Right renal cortex interstitium (tissue), 3 donors: ENCODE measurements at regions not wholly inside any gene's neighbourhood (a gene's known extent, or its start where the extent isn't known, plus 50 kb on each side); places are given as distances from the start of the nearest gene placed in this dataset.

Experiments used
- DNase-seq, 3 donors: peaks; one replicate each; pipeline ENCODE4 v3.0.0-alpha.2; 2013; ENCODE audit warnings: low read depth in 3 of 3, low spot score in 2 of 3

DNA sequence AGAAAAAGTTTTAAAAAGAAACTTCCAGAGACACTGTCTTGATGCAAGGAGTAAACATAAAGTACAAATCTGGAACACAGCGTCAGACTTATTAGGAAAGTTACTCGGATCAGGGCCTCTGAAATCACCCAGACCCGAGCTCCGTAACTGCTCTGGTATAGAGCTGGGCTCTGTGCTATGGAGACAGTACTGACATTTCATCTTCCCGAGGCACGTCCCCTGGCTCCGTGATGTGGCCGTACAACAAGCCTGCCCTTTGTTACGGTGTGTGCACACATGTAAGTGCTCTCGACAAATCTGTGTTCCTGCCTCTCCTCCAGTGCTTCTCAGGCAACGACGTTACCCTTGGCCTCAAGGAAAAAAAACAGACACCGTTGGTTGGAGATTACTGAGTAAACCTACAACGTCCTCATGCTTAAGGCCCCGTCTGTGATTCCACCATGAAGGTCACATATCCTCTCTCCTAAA, 107.0 kb upstream of the IRF2BP2 start:
- no peak for DNase-seq

DNA sequence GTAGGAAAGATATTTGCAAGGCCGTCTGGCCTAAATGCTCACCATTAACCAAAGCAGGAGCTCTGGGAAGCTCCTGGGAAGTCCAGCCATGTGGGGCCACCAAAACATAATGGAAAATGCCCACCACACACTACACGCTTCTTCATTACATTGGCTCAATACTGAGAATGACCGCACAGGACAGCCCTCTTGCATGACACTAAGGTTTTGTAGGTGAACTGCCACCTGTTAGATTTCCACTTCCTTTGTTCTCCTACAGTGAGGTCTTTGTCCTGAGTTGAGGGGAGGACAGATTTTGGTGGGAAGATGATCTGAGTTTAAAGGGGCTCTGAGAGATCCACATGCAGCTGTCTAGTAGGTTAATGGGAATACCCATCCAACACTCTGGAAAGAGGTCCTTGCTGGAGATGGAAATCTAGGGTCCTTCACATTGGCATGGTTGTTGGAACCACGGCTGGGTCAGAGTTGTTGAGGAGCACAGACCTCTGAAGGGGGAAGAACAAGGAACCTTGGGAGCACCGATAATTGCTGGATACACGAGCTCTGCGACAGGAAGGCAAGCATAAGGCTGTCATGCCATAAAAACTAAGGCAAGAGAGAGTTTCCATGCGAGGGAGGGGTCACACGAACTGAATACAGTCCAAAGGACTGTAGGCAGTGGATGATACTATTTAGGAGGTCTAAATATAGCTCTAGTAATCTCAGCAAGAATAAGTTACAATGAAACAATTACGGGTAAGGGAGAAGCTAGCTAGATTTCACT, 105.5 kb upstream of the IRF2BP2 start:
- no peak for DNase-seq

GRCh38 chr1:234713859-234714258, 103.9 kb upstream of the IRF2BP2 start:
- DNase-seq, result no peak

DNA sequence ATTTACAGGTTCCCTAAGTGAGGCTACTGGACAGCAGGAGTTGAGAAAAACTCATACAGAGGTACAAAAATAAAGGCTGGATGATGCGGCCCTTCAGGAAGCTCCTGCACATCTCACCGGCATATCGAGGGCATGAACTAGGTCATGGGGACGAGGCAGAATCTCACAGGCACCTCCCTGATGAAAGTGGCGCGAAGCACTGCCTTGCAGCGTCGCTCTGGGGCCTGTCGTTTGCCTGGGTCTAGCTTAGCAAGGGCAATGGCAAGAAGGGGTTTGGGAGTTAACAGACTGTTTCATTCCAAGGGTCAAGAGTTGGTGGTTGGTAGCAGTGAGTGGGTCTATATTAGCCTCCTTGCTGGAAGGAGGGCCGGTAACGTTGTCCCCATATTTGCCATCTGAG, 103.5 kb upstream of the IRF2BP2 start:
- no peak for DNase-seq

- no peak for DNase-seq
Measured at GRCh38 chr1:234712891-234713305, 102.9 kb upstream of the IRF2BP2 start.

DNA sequence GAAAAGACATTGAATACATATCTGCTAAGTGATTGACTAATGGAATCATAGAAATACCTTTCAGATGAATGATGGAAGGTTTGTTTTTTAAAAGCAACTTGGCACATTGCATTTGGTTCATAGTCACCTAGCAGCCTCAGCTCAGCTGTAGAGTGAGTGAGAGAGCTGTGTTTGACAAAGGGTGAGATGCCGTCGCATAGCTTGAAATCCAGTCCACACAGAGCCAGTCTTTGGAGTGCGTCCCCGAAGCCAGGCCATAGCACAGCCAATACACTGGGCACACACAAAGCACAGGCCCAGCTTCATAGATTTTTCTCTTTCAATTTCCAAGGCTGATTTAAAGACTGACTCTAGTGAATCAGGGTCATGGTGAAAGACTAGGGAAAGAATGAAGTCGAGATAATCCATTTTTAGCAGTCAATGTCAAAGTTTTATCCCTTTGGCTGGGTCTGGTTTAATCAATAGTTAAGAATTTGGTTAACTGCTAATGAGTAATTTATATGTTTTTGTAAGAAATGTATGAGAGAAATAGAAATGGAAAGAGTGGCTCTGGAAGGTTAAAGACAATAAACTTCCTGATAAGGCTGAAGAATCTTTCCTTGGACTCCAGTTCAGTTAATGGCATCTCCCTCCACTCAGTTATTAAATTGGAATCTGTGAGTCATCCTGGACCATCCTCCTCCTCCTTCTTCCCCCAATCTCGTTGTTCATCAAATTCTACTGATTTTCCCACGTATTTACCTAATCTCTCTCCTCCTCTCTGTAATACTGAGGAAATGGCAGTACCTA, 101.2 kb upstream of the IRF2BP2 start:
- no peak for DNase-seq

DNA sequence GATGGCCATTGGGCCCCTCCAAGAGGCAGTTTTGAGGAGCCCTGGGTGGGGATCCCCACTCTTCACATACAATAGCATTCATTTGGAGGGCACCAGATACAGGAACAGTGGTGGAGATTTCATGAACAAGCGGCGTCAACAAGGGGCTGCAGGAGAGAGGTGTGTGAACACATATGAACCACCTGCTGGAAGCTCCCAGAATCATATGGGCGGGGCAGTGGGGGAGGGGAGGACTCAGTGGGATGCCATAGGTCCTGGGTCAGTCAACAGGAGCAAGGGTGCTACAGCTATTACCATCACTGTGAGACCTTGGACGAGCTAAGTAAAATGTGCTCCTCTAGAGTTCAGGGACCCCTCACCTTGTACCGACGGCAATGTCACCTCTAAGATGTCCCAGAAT, 100.4 kb upstream of the IRF2BP2 start:
- DNase-seq, result no peak

DNA sequence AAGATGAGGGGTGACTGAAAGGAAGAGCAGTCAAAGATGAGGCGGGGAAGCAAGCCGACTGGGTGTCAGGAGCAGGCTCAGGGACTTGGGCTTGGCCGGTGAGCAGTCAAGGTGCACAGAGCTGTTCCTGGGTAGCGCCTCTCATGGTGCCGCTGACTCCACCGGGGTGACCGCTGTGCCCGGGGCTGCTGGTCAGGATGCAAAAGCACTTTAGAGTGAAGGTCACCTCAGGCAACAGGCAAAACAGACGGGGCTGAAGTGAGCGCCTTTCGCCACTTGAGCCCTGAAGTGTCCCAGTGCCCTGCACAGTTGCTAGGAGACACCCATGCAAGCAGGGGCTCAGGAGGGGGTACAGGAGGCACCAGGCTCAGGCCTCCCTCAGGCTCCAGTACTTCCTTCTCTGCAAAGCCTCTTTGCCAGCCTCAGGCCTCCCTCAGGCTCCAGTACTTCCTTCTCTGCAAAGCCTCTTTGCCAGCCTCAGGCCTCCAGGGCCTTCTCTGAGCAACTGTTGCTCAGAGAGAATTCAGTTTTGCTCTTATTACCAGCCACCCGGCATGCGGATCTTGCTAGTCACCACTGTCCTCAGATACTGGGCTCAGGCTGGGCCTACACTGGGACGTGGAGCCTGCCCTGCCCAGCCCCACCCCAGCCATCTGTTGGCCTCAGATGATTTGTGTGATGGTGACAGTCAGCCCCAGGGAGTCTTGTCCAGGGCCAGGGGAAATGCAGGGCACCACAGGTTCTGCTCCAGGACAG, 99.7 kb upstream of the IRF2BP2 start:
- DNase-seq, result no peak

- DNase-seq, result no peak
Measured at GRCh38 chr1:234708700-234709395, 98.9 kb upstream of the IRF2BP2 start.

- no peak for DNase-seq
Measured at GRCh38 chr1:234707641-234708040, 97.7 kb upstream of the IRF2BP2 start.

DNA sequence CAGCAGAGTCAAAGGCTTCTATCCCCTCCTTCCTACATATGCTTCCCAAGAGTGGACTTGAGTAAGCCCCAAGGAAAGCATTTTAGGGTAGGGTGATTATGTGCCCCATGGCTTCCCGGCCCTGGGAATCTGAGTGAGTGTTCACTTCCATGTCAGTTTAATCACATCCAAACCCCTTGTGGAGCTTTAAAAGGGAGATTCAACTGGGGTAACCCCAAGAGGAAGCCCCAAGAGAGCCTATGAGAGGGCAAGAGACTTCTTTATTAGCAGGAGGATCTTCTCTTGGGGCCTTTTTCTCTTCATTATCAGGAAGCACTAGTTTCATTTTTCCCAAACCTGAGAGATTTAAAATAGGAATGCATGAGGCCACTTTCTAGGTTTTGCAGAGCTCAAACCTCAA, 97.0 kb upstream of the IRF2BP2 start:
- DNase-seq, result no peak

- no peak for DNase-seq
Measured at GRCh38 chr1:234706199-234706598, 96.2 kb upstream of the IRF2BP2 start.

GRCh38 chr1:234705615-234706014, 95.6 kb upstream of the IRF2BP2 start:
- DNase-seq, result no peak

GRCh38 chr1:234704106-234704887, 94.3 kb upstream of the IRF2BP2 start:
- no peak for DNase-seq

- DNase-seq, result no peak
Measured at GRCh38 chr1:234702342-234703000, 92.5 kb upstream of the IRF2BP2 start.

DNA sequence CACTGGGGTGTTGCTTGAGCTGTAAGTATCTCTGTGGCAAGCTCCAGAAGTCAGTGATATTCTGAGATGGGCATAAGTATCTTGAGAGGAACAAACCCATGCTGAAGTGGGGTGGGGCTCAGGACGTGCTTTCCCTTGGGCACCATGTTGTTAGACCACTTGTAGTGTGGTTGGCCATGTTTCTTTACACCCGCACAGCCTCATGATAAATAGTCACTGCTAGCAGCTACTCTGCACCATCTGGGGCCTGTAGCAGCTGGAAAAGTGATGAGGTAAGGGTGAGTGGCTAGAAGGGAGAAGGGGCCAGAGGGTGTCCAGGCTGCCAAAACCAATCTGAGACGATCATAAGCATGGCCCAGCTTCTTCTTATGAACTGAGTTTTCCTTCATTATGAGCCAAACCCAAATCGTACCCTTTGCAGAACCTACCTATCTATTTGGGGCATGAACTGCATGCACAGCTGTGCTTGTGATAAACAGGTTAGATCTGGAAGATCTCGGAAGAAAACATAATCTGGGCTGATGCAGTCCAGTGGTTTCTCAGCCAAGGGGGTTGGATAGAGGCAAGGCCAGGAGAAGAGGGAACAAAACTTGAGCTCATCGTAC, 91.9 kb upstream of the IRF2BP2 start:
- DNase-seq, result no peak

DNA sequence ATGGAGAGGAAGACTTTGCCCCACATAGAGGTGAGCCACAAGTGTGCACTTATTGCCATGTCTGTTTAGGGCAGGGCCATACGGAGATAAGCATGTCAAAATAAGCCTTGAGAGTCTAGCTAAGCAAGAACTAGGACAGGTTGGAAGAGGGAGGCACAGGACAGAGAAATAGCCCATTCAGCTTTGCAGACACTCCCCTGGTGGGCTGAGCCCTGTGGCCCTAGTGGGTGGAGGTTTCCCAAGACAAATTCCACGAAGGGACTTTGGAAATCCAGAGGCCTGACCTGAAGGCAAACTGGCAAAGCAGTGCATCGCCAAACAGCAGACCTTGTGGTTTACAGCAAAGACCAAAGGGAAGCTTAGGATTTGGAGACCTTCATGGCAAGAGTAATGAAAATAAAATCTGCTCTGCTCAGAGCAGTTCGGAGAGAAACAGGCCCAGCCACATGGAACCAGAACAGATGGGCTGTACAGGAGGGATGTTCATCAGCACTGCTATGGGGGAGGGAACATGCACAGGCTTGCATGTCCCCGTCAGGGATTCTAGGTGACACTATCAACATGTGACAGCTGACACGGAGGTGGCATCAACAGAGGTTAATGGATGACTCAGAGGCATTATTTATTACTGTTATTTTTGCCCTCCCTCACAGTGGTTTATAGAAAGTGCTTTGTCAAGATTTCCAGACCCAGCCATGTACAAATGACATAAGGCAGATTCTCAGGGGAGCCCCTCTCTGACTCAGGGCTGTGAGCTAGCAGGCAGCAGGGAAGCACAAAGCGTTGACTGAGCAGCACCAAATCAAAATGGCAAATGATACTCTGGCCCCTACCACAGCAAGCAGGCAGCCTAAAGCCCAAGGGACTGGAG, 90.1 kb upstream of the IRF2BP2 start:
- DNase-seq, result no peak

DNA sequence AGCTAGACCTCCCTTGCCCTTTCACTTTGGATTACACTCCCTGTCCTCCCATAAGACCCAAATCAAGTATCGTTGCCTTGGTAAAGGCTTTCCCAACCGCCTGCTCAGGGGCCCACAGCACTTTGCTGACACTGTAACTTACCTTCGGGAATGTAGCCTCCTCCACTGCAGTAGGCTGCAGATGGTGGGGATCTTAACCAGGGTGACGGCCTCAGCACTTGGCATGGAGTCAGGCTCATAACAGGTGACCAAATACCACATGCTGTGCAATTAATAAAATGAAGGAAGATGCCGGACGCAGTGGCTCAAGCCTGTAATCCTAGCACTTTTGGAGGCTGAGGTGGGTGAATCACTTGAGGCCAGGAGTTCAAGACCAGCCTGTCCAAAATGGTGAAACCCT, 88.7 kb upstream of the IRF2BP2 start:
- no peak for DNase-seq
